GM18909 (cell line): ENCODE measurements at regions not wholly inside any gene's neighbourhood (a gene's known extent, or its start where the extent isn't known, plus 50 kb on each side); places are given as distances from the start of the nearest gene placed in this dataset.

ENCODE experiments used
- ATAC-seq: cut with Tn5 transposase; IDR thresholded peaks from one replicate; pipeline ENCODE4 v1.9.1; 2021; ENCODE audit warnings: mild to moderate bottlenecking; ENCODE audit not compliant: unreplicated experiment, poor library complexity

GRCh38 chr11:113556036-113556435 is 80.8 kb upstream of the DRD2 start:
- ATAC-seq = no peak

- no peak for ATAC-seq
Measured at GRCh38 chr11:113555071-113555619, 79.9 kb upstream of the DRD2 start.

DNA sequence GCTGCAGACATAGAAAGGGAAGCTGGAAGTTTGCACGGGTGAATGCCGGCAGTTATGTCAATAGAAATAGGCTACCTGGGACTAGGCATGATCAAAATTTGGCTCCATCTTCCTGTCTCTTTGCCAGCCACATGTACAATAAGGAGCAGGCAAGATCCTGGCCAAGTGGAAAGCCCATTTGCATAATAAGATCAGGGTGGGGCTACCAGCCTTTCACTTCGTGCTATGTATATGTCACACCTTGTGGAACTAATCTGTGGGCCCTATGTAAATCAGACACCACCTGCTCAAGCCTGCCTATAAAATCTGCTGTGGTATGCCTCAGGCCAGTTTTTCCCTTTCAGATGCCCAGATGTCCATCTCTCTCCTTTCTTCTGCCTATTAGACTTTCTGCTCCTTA is 79.3 kb upstream of the DRD2 start:
- no peak for ATAC-seq

- ATAC-seq = no peak
Measured at GRCh38 chr11:113553915-113554314, 78.7 kb upstream of the DRD2 start.

DNA sequence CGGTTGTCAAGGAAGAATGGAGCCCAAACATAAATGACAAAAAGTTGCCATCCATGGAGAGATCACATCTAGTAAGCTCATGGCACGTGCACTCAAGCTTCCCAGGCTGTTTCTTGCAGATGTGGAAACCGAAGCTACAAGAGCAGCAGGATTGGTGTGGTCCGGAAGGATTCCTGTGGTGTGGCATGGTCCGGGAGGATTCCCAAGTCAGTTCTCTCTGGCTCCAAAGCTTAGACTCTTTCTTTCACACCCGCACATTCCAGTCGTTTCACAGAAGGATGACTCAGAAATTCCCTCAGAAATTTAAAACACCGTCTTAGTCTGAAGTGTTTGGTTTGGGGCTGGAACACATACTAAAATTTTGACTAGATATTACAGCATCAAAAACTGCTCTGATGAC is 78.0 kb upstream of the DRD2 start:
- no peak for ATAC-seq

- ATAC-seq = no peak
Measured at GRCh38 chr11:113552271-113552670, 77.1 kb upstream of the DRD2 start.

DNA sequence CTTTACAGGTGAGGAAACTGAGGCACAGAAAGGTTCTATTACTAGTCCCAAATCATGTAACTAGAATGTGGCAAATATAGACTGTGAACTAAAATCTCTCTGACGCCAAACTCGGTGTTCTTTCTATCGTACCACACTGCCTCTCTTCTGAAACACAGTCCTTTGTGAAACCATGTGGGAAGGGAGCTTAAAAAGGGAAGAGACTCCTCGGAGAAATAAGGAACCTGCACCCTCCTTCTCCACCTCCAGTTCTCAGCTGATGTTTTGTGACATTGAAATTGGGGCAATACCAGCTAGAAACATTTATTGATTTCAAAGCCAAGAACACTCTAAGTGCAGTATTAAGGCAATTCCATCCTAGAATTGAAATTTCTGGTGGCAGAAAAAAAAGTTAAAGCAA is 76.4 kb upstream of the DRD2 start:
- no peak for ATAC-seq

GRCh38 chr11:113549611-113550578 is 74.7 kb upstream of the DRD2 start:
- ATAC-seq = no peak

- no peak for ATAC-seq
Measured at GRCh38 chr11:113549061-113549460, 73.9 kb upstream of the DRD2 start.

- ATAC-seq = no peak
Measured at GRCh38 chr11:113547739-113548138, 72.5 kb upstream of the DRD2 start.

- ATAC-seq = no peak
Measured at GRCh38 chr11:113546757-113547507, 71.7 kb upstream of the DRD2 start.

GRCh38 chr11:113542420-113542819 is 67.2 kb upstream of the DRD2 start:
- no peak for ATAC-seq

GRCh38 chr11:113540416-113541330 is 65.5 kb upstream of the DRD2 start:
- no peak for ATAC-seq

GRCh38 chr11:113538451-113539412 is 63.5 kb upstream of the DRD2 start:
- ATAC-seq = no peak

GRCh38 chr11:113534625-113535024 is 59.4 kb upstream of the DRD2 start:
- no peak for ATAC-seq

DNA sequence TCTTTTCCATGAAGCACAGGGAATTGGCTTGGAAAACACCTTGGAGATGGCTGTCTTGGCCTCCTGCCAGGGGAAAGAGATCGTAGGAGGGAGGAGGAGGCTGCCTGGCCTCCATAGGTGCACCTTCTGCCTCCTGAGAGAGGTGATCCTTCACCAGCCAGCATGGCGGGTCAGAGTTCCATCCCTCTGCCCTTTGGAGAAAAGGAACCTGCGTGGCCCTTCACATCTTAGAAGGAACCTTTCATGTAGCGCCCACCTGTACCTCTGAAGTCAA is 58.2 kb upstream of the DRD2 start:
- ATAC-seq = no peak

GRCh38 chr11:113532697-113533424 is 57.7 kb upstream of the DRD2 start:
- ATAC-seq = no peak

DNA sequence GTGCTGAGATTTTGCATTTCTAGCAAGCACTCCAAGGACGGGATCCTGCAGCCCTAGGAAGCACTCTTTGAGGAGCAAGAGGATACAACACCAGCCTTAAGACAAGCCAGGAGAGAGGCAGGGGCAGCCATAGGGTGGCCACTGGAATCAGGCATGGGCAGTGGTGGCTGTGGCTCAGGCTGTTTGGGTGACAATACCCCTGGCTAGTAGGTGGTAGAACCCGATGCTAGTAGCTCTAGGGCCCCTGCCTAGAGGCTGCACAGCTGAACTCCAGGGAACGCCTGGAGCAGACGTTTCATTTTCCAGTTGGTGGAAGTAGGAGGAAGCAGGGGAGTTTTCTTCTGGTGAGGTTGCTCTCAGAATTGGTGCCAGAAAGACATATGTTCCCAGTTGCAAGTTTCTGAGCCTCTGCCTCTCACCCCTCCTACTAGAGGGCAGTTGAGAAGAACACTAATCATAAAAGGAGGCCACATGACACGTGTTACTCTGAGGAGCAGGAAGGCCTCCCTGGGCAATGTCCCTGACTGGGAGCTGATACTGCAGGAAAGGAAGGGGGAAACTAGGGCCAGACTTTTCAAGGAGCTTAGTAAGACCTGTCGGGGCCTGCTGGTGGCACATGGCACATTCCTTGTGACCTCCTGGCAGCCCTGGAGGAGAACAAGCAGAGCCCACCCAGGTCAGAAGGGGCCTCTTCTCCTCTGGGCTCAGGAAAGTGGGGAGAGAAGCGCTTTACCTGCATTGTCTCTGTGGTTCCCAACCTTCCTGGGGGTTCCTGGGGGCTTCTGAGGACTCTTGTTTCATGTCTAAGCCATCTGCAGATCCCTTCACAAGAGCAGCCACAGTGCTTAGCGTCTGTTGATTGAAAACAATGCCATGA is 56.6 kb upstream of the DRD2 start:
- no peak for ATAC-seq
